H1 (cell line): ENCODE measurements at regions not wholly inside any gene's neighbourhood (a gene's known extent, or its start where the extent isn't known, plus 50 kb on each side); places are given as distances from the start of the nearest gene placed in this dataset.

Experiments used
- CTCF ChIA-PET: fragments of 300-600 bp; sonication (Branson Sonifier 250); formaldehyde crosslinking; loops from one replicate; lab custom pipeline; 2021; ENCODE audit not compliant: partially characterized antibody; lab: Charles Lee
- POLR2A ChIA-PET: fragments of 300-600 bp; sonication (Branson Sonifier 250); formaldehyde crosslinking; loops from one replicate; lab custom pipeline; 2021; ENCODE audit warnings: inconsistent platforms; ENCODE audit not compliant: partially characterized antibody; lab: Charles Lee
- DNase-seq, 2 experiments: peaks; one replicate each; pipeline versions ENCODE4 v3.0.0 to v3.0.0-alpha.2; 2010 to 2022; ENCODE audit warnings: low spot score in 2 of 2, low read depth in 1 of 2, mixed read lengths in 1 of 2
- FAIRE-seq: peaks from 2 replicates; lab custom pipeline; 2011; peaks lifted over from hg19 to GRCh38; lab: Jason Lieb, UNC
- H2AFZ ChIP-seq: 2 replicates; pipeline ENCODE4 v1.8.1; 2012; ENCODE audit warnings: low read length, inconsistent platforms
- H2AK5ac ChIP-seq: 2 replicates; pipeline ENCODE4 v1.6.1; 2013; ENCODE audit warnings: low read depth, low read length
- H2BK120ac ChIP-seq: replicated peaks from 2 replicates; pipeline ENCODE3; 2013; ENCODE audit warnings: low read depth, low read length, inconsistent platforms
- H2BK12ac ChIP-seq: 2 replicates; pipeline ENCODE4 v1.6.1; 2013; ENCODE audit warnings: low read depth, low read length
- H2BK15ac ChIP-seq: 2 replicates; pipeline ENCODE4 v1.6.1; 2013; ENCODE audit warnings: low read length
- H2BK20ac ChIP-seq: 2 replicates; pipeline ENCODE4 v1.6.1; 2013; ENCODE audit warnings: low read length
- H2BK5ac ChIP-seq: 2 replicates; pipeline ENCODE4 v1.6.1; 2013; ENCODE audit warnings: low read depth, low read length
- H3K14ac ChIP-seq: 2 replicates; pipeline ENCODE4 v1.6.1; 2013; ENCODE audit warnings: inconsistent platforms; ENCODE audit not compliant: insufficient read length
- H3K18ac ChIP-seq: 2 replicates; pipeline ENCODE4 v1.6.1; 2013; ENCODE audit warnings: low read length; ENCODE audit errors: extremely low read depth
- H3K23ac ChIP-seq: 2 replicates; pipeline ENCODE4 v1.6.1; 2013; ENCODE audit warnings: inconsistent platforms; ENCODE audit not compliant: insufficient read length
- H3K23me2 ChIP-seq: 2 replicates; pipeline ENCODE4 v1.6.1; 2013; ENCODE audit warnings: low read depth, low read length
- H3K27ac ChIP-seq: 2 replicates; pipeline ENCODE4 v1.6.1; 2011; ENCODE audit warnings: low read depth, low read length, inconsistent platforms
- H3K27me3 ChIP-seq, 4 experiments: replicated peaks in 1 of 4; 1 replicate in 1 of 4; 2 replicates in 3 of 4; pipeline versions ENCODE4 v1.6.1 to v1.8.1; 2011 to 2013; ENCODE audit warnings: low read length in 3 of 4, mild to moderate bottlenecking in 3 of 4, inconsistent platforms in 2 of 4, mixed read lengths in 2 of 4, moderate library complexity in 1 of 4; ENCODE audit not compliant: control insufficient read depth in 3 of 4, insufficient read depth in 3 of 4; ENCODE audit errors: extremely low read depth in 1 of 4
- H3K36me3 ChIP-seq, 4 experiments: 2 replicates each; pipeline versions ENCODE4 v1.6.1 to v1.8.1; 2011 to 2013; ENCODE audit warnings: mild to moderate bottlenecking in 4 of 4, low read length in 3 of 4, moderate library complexity in 2 of 4, control low read depth in 1 of 4, inconsistent platforms in 1 of 4; ENCODE audit not compliant: insufficient read depth in 4 of 4, control insufficient read depth in 2 of 4
- H3K4ac ChIP-seq: replicated peaks from 2 replicates; pipeline ENCODE3; 2013; ENCODE audit warnings: low read length, low read depth, mixed read lengths, inconsistent platforms; ENCODE audit not compliant: insufficient read length
- H3K4me1 ChIP-seq, 4 experiments: replicated peaks in 1 of 4; 1 replicate in 1 of 4; 2 replicates in 3 of 4; pipeline versions ENCODE4 v1.6.1 to v1.8.1; 2011 to 2013; ENCODE audit warnings: low read length in 3 of 4, inconsistent platforms in 2 of 4, mixed read lengths in 1 of 4; ENCODE audit not compliant: insufficient read depth in 4 of 4, control insufficient read depth in 3 of 4
- H3K4me2 ChIP-seq, 2 experiments: 2 replicates each; pipeline versions ENCODE4 v1.6.1 to v1.8.1; 2011 to 2013; ENCODE audit warnings: low read depth in 2 of 2, low read length in 2 of 2, control low read depth in 1 of 2, inconsistent platforms in 1 of 2, mild to moderate bottlenecking in 1 of 2; ENCODE audit not compliant: insufficient read depth in 1 of 2
- H3K4me3 ChIP-seq, 4 experiments: fragments of 200-600, 300-600 bp in 1 of 4; sonication (generic), shearing (Covaris generic), sonication (Bioruptor Twin) in 1 of 4; 2 replicates each; pipeline versions ENCODE4 v1.5.1 to v1.8.1; 2011 to 2016; ENCODE audit warnings: low read length in 4 of 4, low read depth in 3 of 4, control low read depth in 2 of 4, inconsistent platforms in 2 of 4, mild to moderate bottlenecking in 2 of 4, mixed read lengths in 1 of 4, moderate library complexity in 1 of 4; ENCODE audit not compliant: insufficient read depth in 2 of 4; ENCODE audit errors: extremely low read depth in 1 of 4
- H3K56ac ChIP-seq: replicated peaks from 2 replicates; pipeline ENCODE3; 2013; ENCODE audit warnings: low read depth, mild to moderate bottlenecking, mixed read lengths, low read length, inconsistent platforms; ENCODE audit not compliant: insufficient read length
- H3K79me1 ChIP-seq: 2 replicates; pipeline ENCODE4 v1.6.1; 2013; ENCODE audit warnings: low read depth, low read length, control low read depth
- H3K79me2 ChIP-seq, 2 experiments: 2 replicates each; pipeline versions ENCODE4 v1.6.1 to v1.8.1; 2012 to 2013; ENCODE audit warnings: low read length in 2 of 2, mild to moderate bottlenecking in 2 of 2, inconsistent platforms in 1 of 2; ENCODE audit not compliant: insufficient read depth in 2 of 2, control insufficient read depth in 1 of 2
- H3K9ac ChIP-seq, 4 experiments: replicated peaks in 1 of 4; 1 replicate in 1 of 4; 2 replicates in 3 of 4; pipeline versions ENCODE4 v1.6.1 to v1.8.1; 2011 to 2013; ENCODE audit warnings: low read depth in 3 of 4, low read length in 3 of 4, control low read depth in 2 of 4, mild to moderate bottlenecking in 2 of 4, moderate library complexity in 2 of 4, inconsistent platforms in 1 of 4; ENCODE audit errors: extremely low read depth in 1 of 4
- H3K9me3 ChIP-seq, 2 experiments: 2 replicates each; pipeline versions ENCODE4 v1.6.1 to v1.8.1; 2012 to 2013; ENCODE audit warnings: mild to moderate bottlenecking in 2 of 2, moderate library complexity in 2 of 2, control low read depth in 1 of 2, inconsistent platforms in 1 of 2, low read depth in 1 of 2, low read length in 1 of 2, mixed read lengths in 1 of 2; ENCODE audit not compliant: insufficient read depth in 2 of 2
- H4K20me1 ChIP-seq, 2 experiments: replicated peaks in 1 of 2; 2 replicates each; pipeline versions ENCODE3 to v1.8.1; 2011 to 2013; ENCODE audit warnings: inconsistent platforms in 2 of 2, low read length in 2 of 2, mild to moderate bottlenecking in 1 of 2; ENCODE audit not compliant: insufficient read depth in 2 of 2, control insufficient read depth in 1 of 2
- H4K5ac ChIP-seq: 2 replicates; pipeline ENCODE4 v1.6.1; 2013; ENCODE audit warnings: low read length, low read depth, mixed read lengths, inconsistent platforms; ENCODE audit not compliant: insufficient read length
- H4K8ac ChIP-seq: 2 replicates; pipeline ENCODE4 v1.8.0; 2013; ENCODE audit warnings: mild to moderate bottlenecking, moderate library complexity, low read length, inconsistent platforms; ENCODE audit not compliant: insufficient read depth; ENCODE audit errors: extremely low read depth
- H4K91ac ChIP-seq: replicated peaks from 2 replicates; pipeline ENCODE3; 2013; ENCODE audit warnings: low read length, mixed read lengths, inconsistent platforms; ENCODE audit not compliant: insufficient read length
- CHD1 ChIP-seq: IDR thresholded peaks from 2 replicates; pipeline ENCODE4 v1.6.1; 2012; ENCODE audit warnings: low read depth, low read length, improper control_type of control experiment
- CTBP2 ChIP-seq: IDR thresholded peaks from 2 replicates; pipeline ENCODE4 v1.7.0; 2011; ENCODE audit warnings: borderline replicate concordance, mild to moderate bottlenecking, moderate library complexity, mixed read lengths, low read length; ENCODE audit not compliant: insufficient read depth, insufficient read length
- EGR1 ChIP-seq: IDR thresholded peaks from 2 replicates; pipeline ENCODE4 v1.6.1; 2011; ENCODE audit warnings: low read depth, low read length, borderline replicate concordance
- GTF2F1 ChIP-seq: IDR thresholded peaks from 2 replicates; pipeline ENCODE4 v1.6.1; 2012; ENCODE audit warnings: low read depth, low read length, improper control_type of control experiment, borderline replicate concordance
- HDAC6 ChIP-seq: IDR thresholded peaks from one replicate; pipeline ENCODE4 v1.7.1; 2012; ENCODE audit warnings: low read depth, mild to moderate bottlenecking, inconsistent platforms, low read length, moderate library complexity
- NANOG ChIP-seq: IDR thresholded peaks from 2 replicates; pipeline ENCODE4 v1.6.1; 2011; ENCODE audit warnings: low read length, low read depth, mild to moderate bottlenecking, inconsistent platforms; ENCODE audit not compliant: insufficient read depth, poor library complexity, severe bottlenecking
- RBBP5 ChIP-seq: IDR thresholded peaks from 2 replicates; pipeline ENCODE4 v1.7.1; 2012; ENCODE audit warnings: low read depth, mild to moderate bottlenecking, inconsistent platforms, low read length, moderate library complexity, borderline replicate concordance
- RXRA ChIP-seq: IDR thresholded peaks from 2 replicates; pipeline ENCODE4 v1.6.1; 2011; ENCODE audit warnings: low read depth, mild to moderate bottlenecking, low read length, moderate library complexity; ENCODE audit not compliant: insufficient read depth
- SAP30 ChIP-seq: fragments of 300-600 bp; sonication (generic); IDR thresholded peaks from 2 replicates; pipeline ENCODE4 v1.7.1; 2012; ENCODE audit warnings: low read length, moderate library complexity, mild to moderate bottlenecking, inconsistent platforms; ENCODE audit not compliant: insufficient read depth, insufficient replicate concordance
- SP2 ChIP-seq: IDR thresholded peaks from 2 replicates; pipeline ENCODE4 v1.6.1; 2012; ENCODE audit warnings: mild to moderate bottlenecking, low read length, inconsistent platforms
- WGBS, 2 experiments: shearing (Covaris generic) in 1 of 2; methylation state at CpG; one replicate each; pipeline versions ENCODE4 v1.1.6 to v1.1.7; 2013 to 2015; ENCODE audit warnings: low lambda C conversion rate in 2 of 2, mixed read lengths in 2 of 2, inconsistent platforms in 1 of 2, low coverage in 1 of 2, missing lambda C conversion rate in 1 of 2; ENCODE audit not compliant: insufficient replicate concordance in 2 of 2, insufficient coverage in 1 of 2, insufficient read length in 1 of 2; ENCODE audit errors: extremely low coverage in 1 of 2, missing lambda C conversion rate in 1 of 2; 5-methylcytosine and 5-hydroxymethylcytosine counted together

DNA sequence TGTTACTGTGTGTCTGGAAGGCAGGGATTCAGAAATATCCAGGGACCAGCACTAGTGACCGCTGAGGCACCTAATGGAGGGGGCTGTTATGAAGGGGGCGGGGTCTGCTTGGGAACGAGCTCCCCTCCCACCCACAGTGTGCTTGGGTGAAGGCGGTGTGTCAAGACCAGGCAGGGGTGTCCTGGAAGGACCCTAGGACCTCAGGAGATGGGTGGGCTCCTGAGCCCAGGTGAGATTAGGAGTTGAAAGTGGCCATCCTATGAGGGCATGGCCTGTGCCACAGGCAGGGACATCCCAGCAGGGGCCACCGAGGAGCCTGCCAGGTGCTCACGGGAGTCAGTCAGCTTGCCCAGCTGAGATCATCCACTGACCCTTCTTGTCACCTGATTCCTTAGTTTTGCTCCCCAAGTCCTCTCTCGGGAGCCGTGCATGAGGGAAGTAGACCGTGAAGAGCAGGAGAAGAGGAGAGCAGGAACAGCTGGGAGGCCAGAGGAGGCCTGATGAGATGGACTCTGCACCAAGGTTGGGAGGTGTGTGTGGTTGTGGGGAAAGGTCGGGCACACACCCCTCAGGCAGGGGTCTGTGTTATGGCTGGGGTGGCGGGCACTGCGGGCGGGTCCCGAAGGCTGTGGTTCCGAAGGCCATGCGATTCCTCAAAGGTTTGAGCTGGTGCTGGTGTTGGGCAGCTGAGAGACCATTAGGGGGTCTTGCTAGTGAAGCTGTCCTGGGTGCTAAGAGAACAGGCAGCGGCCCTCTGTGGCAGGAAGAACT is 180.9 kb upstream of the HS6ST1 start:
- H2BK12ac ChIP-seq, result peak overlapping the region; percentile 39; the same call in 1 of the 2 replicates
- H3K9me3 ChIP-seq, result no peaks in the 10 kb centered on the region
- H3K4me3 ChIP-seq, result no peak overlapping the region
- H3K23me2 ChIP-seq, result no peaks in the 10 kb centered on the region
- no peak overlapping the region for H3K56ac ChIP-seq
- peak overlapping the region; percentile 54; the same call in 1 of the 2 replicates for H2BK15ac ChIP-seq
- H3K4me1 ChIP-seq, result no peaks in the 10 kb centered on the region; a peak in 1 of 7 replicates
- H4K8ac ChIP-seq, result no peak overlapping the region
- ChIA-PET CTCF (interaction anchor here (1.5 to 1.6 kb wide), 2 partner anchors 11 to 13 kb away, joined by 4 to 5 read pairs; no protein-coding TSS in a partner anchor), POLR2A (no interaction called here)
- H4K91ac ChIP-seq, result no peak overlapping the region
- H3K27me3 ChIP-seq, result no peaks in the 10 kb centered on the region
- H3K18ac ChIP-seq, result no peak overlapping the region
- peak overlapping the region; percentile 75; the same call in 1 of the 2 replicates for H2AK5ac ChIP-seq
- no peaks in the 10 kb centered on the region for H3K79me1 ChIP-seq
- H2AFZ ChIP-seq, result no peak overlapping the region
- H2BK120ac ChIP-seq, result no peak overlapping the region
- H3K79me2 ChIP-seq, result no peaks in the 10 kb centered on the region
- H2BK5ac ChIP-seq, result no peak overlapping the region
- H3K23ac ChIP-seq, result no peak overlapping the region
- no peak overlapping the region for H3K4me2 ChIP-seq
- no peak overlapping the region for H3K9ac ChIP-seq
- 90% methylated on average over 17 of the region's 17 CpGs; no CpG with 5 or more reads in 1 of the 2 experiments for WGBS, 2 experiments
- H3K27ac ChIP-seq, result no peak overlapping the region
- H3K36me3 ChIP-seq, result no peaks in the 10 kb centered on the region
- no peak overlapping the region for H4K5ac ChIP-seq
- H2BK20ac ChIP-seq, result no peak overlapping the region
- H3K4ac ChIP-seq, result no peak overlapping the region
- no peak for FAIRE-seq
- no peak for TF ChIP-seq NANOG
- no peak for TF ChIP-seq SAP30
- TF ChIP-seq RBBP5, result no peak
- no peak for TF ChIP-seq SP2
- no peak for TF ChIP-seq RXRA
- no peak for TF ChIP-seq GTF2F1
- no peak for TF ChIP-seq HDAC6
- no peak for TF ChIP-seq CTBP2
- no peak for TF ChIP-seq CHD1
- no peak for TF ChIP-seq EGR1
- peak in 1 of 2 experiments; percentile 26 for DNase-seq
- no peaks in the 10 kb centered on the region for H4K20me1 ChIP-seq
- H3K14ac ChIP-seq, result no peak overlapping the region
